GM12875 (cell line): ENCODE measurements at regions not wholly inside any gene's neighbourhood (a gene's known extent, or its start where the extent isn't known, plus 50 kb on each side); places are given as distances from the start of the nearest gene placed in this dataset.

Source experiments
- H3K4me3 ChIP-seq: one replicate; pipeline ENCODE4 v1.5.1; 2011; ENCODE audit warnings: low read depth, low read length, control low read depth
- TF ChIP-seq, protein P1 (sequence below): IDR thresholded peaks from 2 replicates; pipeline ENCODE4 v1.5.1; 2011; ENCODE audit warnings: low read depth, mild to moderate bottlenecking, control low read depth, inconsistent platforms, low read length, moderate library complexity, borderline replicate concordance; ENCODE audit not compliant: insufficient read depth

GRCh38 chr2:21386666-21387065 lies 262.9 kb downstream of the TDRD15 start:
- H3K4me3 ChIP-seq, result no peak overlapping the region
- TF ChIP-seq, protein P1, sequence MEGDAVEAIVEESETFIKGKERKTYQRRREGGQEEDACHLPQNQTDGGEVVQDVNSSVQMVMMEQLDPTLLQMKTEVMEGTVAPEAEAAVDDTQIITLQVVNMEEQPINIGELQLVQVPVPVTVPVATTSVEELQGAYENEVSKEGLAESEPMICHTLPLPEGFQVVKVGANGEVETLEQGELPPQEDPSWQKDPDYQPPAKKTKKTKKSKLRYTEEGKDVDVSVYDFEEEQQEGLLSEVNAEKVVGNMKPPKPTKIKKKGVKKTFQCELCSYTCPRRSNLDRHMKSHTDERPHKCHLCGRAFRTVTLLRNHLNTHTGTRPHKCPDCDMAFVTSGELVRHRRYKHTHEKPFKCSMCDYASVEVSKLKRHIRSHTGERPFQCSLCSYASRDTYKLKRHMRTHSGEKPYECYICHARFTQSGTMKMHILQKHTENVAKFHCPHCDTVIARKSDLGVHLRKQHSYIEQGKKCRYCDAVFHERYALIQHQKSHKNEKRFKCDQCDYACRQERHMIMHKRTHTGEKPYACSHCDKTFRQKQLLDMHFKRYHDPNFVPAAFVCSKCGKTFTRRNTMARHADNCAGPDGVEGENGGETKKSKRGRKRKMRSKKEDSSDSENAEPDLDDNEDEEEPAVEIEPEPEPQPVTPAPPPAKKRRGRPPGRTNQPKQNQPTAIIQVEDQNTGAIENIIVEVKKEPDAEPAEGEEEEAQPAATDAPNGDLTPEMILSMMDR, result no peak

- TF ChIP-seq, protein P1, result no peak
These were observed 268.9 kb downstream of the TDRD15 start for GRCh38 chr2:21392649-21393048.

GRCh38 chr2:21393173-21393572 lies 269.4 kb downstream of the TDRD15 start:
- TF ChIP-seq, protein P1, result no peak
- H3K4me3 ChIP-seq, result no peak overlapping the region

More at GRCh38 chr2:21392649-21393048, 268.9 kb downstream of the TDRD15 start:
- H3K4me3 ChIP-seq, result no peak overlapping the region

DNA sequence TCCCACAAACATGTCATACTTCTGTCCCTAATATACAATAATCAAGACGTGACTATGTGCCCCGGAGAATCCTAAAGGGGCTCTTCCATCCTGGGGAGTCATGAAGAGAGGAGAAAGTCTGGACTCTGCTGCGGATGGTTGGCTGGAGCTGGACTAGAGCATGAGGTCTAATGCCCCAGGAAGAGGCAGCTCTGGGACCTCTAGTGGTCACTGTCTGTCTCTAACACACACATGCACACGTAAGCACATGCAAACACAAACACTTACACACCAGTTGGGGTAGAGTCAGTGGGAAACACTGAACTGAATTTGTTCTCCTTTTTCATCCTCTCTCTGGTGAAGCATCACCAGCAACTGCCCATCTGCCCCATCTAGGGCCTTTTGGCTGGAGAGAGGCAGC lies 271.6 kb downstream of the TDRD15 start:
- TF ChIP-seq, protein P1, result peak; percentile 47; the same call in 1 of the 2 replicates
- no peak overlapping the region for H3K4me3 ChIP-seq

DNA sequence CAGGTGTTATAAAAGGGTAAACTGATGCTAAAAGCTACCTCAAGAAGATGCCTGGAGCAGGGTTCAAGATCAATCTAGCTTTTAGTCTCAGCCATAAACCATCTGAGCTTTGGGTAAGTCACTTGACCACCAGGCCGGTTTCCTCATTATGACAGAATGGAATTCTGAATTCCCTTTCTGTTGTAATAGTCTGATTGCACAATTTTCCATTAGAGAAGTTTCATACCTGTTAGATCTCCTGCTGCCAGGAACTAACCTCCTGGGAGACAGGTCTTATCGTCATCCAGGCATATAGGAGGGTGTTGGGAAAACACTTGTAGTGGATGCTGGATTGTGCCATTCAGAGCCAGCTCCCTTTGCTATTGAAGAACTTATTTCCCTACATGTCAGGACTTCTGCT lies 272.5 kb downstream of the TDRD15 start:
- TF ChIP-seq, protein P1, result no peak
- H3K4me3 ChIP-seq, result no peak overlapping the region

DNA sequence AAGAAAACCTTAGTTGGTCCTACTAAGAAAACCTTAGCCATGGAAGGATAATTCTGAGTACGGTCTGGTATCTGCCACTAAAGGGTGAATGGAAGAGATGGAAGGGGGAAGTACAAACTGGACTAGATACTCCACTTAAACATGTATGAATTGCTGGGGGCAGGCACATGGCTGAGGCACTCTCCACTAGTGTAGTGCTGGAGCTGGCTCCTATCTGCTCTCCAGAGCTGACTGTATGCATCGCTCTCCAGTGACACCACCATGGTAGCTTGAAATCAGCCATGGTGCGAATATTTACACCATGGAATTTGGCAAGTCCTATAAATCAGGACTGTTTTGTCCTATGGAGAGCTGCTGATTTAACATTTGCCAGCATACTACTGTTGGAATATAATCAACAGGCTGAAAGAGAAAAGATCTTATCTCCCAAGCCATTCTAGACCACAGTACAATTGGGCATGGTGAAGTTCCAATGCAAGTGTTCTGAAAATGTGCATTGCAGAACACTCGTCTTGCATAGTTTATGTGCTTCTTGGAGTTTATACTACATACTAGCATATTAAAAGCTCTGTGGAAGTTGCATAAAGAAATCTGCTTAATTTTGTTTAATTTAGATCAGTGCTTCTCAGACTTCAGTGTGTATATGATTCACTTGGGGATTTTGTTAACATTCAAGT lies 277.4 kb downstream of the TDRD15 start:
- no peak overlapping the region for H3K4me3 ChIP-seq
- TF ChIP-seq, protein P1, result no peak

DNA sequence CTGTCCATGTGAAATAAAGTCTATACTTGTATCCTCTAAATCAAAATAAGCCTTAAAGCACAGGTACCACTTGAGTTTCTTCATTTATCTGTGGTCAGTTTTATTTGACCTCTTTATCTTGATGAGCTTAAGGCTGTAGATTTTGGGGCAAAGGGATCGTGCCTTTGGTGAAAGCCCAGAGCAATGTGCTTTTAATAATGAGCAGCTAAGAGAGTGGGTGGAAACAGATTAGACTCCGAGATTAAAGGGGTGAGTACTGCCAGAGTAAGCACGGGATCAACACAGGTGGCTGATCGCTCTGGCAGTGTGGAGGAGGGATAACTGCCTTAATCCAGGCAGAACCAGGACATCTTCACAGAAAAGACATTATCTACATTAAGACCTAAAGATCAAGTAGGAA lies 280.4 kb downstream of the TDRD15 start:
- no peak overlapping the region for H3K4me3 ChIP-seq
- TF ChIP-seq, protein P1, result no peak
